ENCODE measurements at regions not wholly inside any gene's neighbourhood (a gene's known extent, or its start where the extent isn't known, plus 50 kb on each side); places are given as distances from the start of the nearest gene placed in this dataset.

GRCh38 chr7:131012477-131013031, 278.5 kb upstream of the KLF14 start:
- POLR2A ChIA-PET = interaction anchor here (0.6 to 3.8 kb wide), 38 partner anchors 9 to 318 kb away, joined by 3 to 61 read pairs (median 4); partner anchors contain the start of gene MKLN1
- TF ChIP-seq, protein P1, sequence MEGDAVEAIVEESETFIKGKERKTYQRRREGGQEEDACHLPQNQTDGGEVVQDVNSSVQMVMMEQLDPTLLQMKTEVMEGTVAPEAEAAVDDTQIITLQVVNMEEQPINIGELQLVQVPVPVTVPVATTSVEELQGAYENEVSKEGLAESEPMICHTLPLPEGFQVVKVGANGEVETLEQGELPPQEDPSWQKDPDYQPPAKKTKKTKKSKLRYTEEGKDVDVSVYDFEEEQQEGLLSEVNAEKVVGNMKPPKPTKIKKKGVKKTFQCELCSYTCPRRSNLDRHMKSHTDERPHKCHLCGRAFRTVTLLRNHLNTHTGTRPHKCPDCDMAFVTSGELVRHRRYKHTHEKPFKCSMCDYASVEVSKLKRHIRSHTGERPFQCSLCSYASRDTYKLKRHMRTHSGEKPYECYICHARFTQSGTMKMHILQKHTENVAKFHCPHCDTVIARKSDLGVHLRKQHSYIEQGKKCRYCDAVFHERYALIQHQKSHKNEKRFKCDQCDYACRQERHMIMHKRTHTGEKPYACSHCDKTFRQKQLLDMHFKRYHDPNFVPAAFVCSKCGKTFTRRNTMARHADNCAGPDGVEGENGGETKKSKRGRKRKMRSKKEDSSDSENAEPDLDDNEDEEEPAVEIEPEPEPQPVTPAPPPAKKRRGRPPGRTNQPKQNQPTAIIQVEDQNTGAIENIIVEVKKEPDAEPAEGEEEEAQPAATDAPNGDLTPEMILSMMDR (IDR thresholded peaks at IDR 0.05; ENCODE audit: unreplicated experiment) = no peak
- H3K27ac Mint-ChIP-seq (ENCODE audit: low read depth, unreplicated experiment) = peak overlapping the region; percentile 75
- H3K27me3 Mint-ChIP-seq (ENCODE audit: insufficient read depth, unreplicated experiment) = no peaks in the 10 kb centered on the region
- peak overlapping the region; percentile 63 for H3K4me3 Mint-ChIP-seq (ENCODE audit: unreplicated experiment)
- peaks cover 13% of the 10 kb centered on the region for H3K36me3 Mint-ChIP-seq (ENCODE audit: insufficient read depth, unreplicated experiment)
- CTCF ChIA-PET = interaction anchor here (0.8 to 3.4 kb wide), 13 partner anchors 10 to 119 kb away, joined by 3 to 29 read pairs (median 5); no protein-coding TSS in a partner anchor
- intact Hi-C loops (cut with micrococcal nuclease) = loop anchor here (1.0 to 2.0 kb wide), 3 partner anchors 14 to 52 kb away; no protein-coding TSS in a partner anchor
- H3K9me3 Mint-ChIP-seq (ENCODE audit: unreplicated experiment) = no peaks in the 10 kb centered on the region
- no TSS peak for BruUV-seq (replicated peaks)
- peak; percentile 69 for DNase-seq (ENCODE audit: unreplicated experiment)
- peaks cover 53% of the 10 kb centered on the region for H3K4me1 Mint-ChIP-seq (ENCODE audit: insufficient read depth, unreplicated experiment)

GRCh38 chr7:131013716-131014115, 279.7 kb upstream of the KLF14 start:
- no peak overlapping the region for H3K27ac Mint-ChIP-seq (ENCODE audit: low read depth, unreplicated experiment)
- no peak for DNase-seq (ENCODE audit: unreplicated experiment)
- H3K36me3 Mint-ChIP-seq (ENCODE audit: insufficient read depth, unreplicated experiment) = peaks cover 13% of the 10 kb centered on the region
- H3K4me3 Mint-ChIP-seq (ENCODE audit: unreplicated experiment) = peak overlapping the region; percentile 63
- peaks cover 50% of the 10 kb centered on the region for H3K4me1 Mint-ChIP-seq (ENCODE audit: insufficient read depth, unreplicated experiment)
- BruUV-seq (replicated peaks) = no TSS peak
- no peaks in the 10 kb centered on the region for H3K27me3 Mint-ChIP-seq (ENCODE audit: insufficient read depth, unreplicated experiment)
- intact Hi-C loops (cut with micrococcal nuclease) = loop anchor here (1.0 to 2.0 kb wide), 3 partner anchors 13 to 53 kb away; no protein-coding TSS in a partner anchor
- TF ChIP-seq, protein P1 (IDR thresholded peaks at IDR 0.05; ENCODE audit: unreplicated experiment) = no peak
- H3K9me3 Mint-ChIP-seq (ENCODE audit: unreplicated experiment) = no peaks in the 10 kb centered on the region
- CTCF ChIA-PET = interaction anchor here (0.7 to 3.4 kb wide), 9 partner anchors 13 to 144 kb away, joined by 3 to 29 read pairs (median 6); no protein-coding TSS in a partner anchor
- POLR2A ChIA-PET = interaction anchor here (0.6 to 3.8 kb wide), 20 partner anchors 9 to 721 kb away, joined by 3 to 61 read pairs (median 6); no protein-coding TSS in a partner anchor

- H3K27me3 Mint-ChIP-seq (ENCODE audit: insufficient read depth, unreplicated experiment) = no peaks in the 10 kb centered on the region
- TF ChIP-seq, protein P1 (IDR thresholded peaks at IDR 0.05; ENCODE audit: unreplicated experiment) = no peak
- DNase-seq (ENCODE audit: unreplicated experiment) = no peak
- H3K27ac Mint-ChIP-seq (ENCODE audit: low read depth, unreplicated experiment) = no peak overlapping the region
- H3K9me3 Mint-ChIP-seq (ENCODE audit: unreplicated experiment) = no peaks in the 10 kb centered on the region
- BruUV-seq (replicated peaks) = no TSS peak
- peaks cover 42% of the 10 kb centered on the region for H3K4me1 Mint-ChIP-seq (ENCODE audit: insufficient read depth, unreplicated experiment)
- peaks cover 13% of the 10 kb centered on the region for H3K36me3 Mint-ChIP-seq (ENCODE audit: insufficient read depth, unreplicated experiment)
- ChIA-PET POLR2A (interaction anchor here (0.7 to 3.8 kb wide), 3 partner anchors 12 to 303 kb away, joined by 3 to 61 read pairs (median 3); no protein-coding TSS in a partner anchor), CTCF (interaction anchor here (0.6 to 3.4 kb wide), 5 partner anchors 11 to 44 kb away, joined by 3 to 29 read pairs (median 7); no protein-coding TSS in a partner anchor)
- intact Hi-C loops (cut with micrococcal nuclease) = no loop called here
- no peak overlapping the region for H3K4me3 Mint-ChIP-seq (ENCODE audit: unreplicated experiment)
Observed at GRCh38 chr7:131014906-131015656, 281.1 kb upstream of the KLF14 start.

DNA sequence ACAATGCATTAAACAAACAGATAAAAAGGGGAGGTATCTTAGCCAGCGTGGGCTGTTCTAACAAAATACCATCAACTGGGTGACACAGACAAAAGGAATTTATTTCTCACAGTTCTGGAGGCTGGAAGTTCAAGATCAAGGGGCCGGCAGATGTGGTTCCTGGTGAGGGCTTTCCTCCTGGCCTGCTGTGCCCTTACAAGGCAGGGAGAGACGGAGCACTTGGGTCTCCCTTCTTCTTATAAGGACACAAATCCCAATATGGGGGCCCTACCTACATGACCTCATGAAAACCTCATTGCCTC, 281.6 kb upstream of the KLF14 start:
- Mint-ChIP-seq H3K36me3 (ENCODE audit: insufficient read depth, unreplicated experiment) (peaks cover 10% of the 10 kb centered on the region), H3K9me3 (ENCODE audit: unreplicated experiment) (no peaks in the 10 kb centered on the region), H3K27me3 (ENCODE audit: insufficient read depth, unreplicated experiment) (no peaks in the 10 kb centered on the region), H3K4me1 (ENCODE audit: insufficient read depth, unreplicated experiment) (peaks cover 43% of the 10 kb centered on the region), H3K27ac (ENCODE audit: low read depth, unreplicated experiment) (no peak overlapping the region), H3K4me3 (ENCODE audit: unreplicated experiment) (no peak overlapping the region)
- ChIA-PET POLR2A (interaction anchor here (0.7 to 1.7 kb wide), 4 partner anchors 10 to 280 kb away, joined by 3 to 7 read pairs (median 3); no protein-coding TSS in a partner anchor), CTCF (interaction anchor here (2.8 kb wide), 1 partner anchor 25 kb away, joined by 12 read pairs; no protein-coding TSS in a partner anchor)
- intact Hi-C loops (cut with micrococcal nuclease) = no loop called here
- no TSS peak for BruUV-seq (replicated peaks)
- peak; percentile 54 for DNase-seq (ENCODE audit: unreplicated experiment)
- TF ChIP-seq, protein P1 (IDR thresholded peaks at IDR 0.05; ENCODE audit: unreplicated experiment) = no peak
